GM23248 (cell line): ENCODE measurements at regions not wholly inside any gene's neighbourhood (a gene's known extent, or its start where the extent isn't known, plus 50 kb on each side); places are given as distances from the start of the nearest gene placed in this dataset.

ENCODE experiments used
- EZH2 ChIP-seq: fragments of 200-600 bp; sonication (generic); IDR thresholded peaks from 2 replicates; pipeline ENCODE4 v1.6.1; 2018; ENCODE audit warnings: antibody characterized with exemption, mild to moderate bottlenecking; ENCODE audit not compliant: insufficient read depth, poor library complexity, severe bottlenecking
- EZH2phosphoT487 ChIP-seq: fragments of 200-600 bp; sonication (generic); IDR thresholded peaks from 2 replicates; pipeline ENCODE4 v1.6.1; 2018; ENCODE audit warnings: antibody characterized with exemption, moderate library complexity, mild to moderate bottlenecking, low read depth; ENCODE audit not compliant: insufficient read depth

- TF ChIP-seq EZH2phosphoT487 (no peak), EZH2 (no peak)
Measured at GRCh38 chr12:70177631-70178030, 65.6 kb upstream of the CNOT2 start.
